ENCODE measurements at regions not wholly inside any gene's neighbourhood (a gene's known extent, or its start where the extent isn't known, plus 50 kb on each side); places are given as distances from the start of the nearest gene placed in this dataset.

DNA sequence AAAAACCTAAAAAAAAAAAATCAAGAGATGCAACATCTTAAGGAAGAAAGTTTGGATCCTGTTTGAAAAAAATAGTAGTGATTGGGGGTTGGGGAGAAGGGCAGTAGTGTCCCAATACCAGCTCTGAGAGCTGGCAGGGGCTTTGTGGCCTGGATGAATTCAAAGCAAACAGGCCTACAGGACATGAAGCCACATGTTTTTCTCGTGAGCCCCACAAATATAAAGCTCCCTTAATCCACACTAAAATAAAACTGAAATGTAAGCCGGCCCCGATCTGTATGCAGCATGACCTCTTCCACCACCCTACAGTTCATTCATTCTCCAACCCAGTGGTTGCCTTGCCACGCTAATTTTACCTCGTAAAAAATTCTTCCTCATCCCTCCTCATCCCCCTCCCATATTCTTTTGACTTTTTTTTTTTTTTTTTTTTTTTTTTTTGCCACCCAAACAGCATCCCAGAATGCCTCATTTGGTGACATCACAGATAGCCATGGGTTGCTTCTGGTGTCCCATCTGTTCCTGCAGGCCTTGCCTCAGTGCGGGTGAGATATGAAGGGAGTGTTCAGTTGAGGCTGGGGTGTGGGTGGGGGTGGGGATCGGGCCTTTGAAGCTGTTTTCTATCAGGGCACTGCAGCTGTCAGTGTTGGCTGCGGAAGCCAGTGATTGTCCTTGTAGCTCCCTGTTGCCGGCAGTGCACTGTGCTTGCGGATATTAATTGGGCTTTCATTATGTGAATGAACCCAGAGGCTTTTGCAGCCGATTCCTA lies 81.6 kb upstream of the NFIB start:
- TF ChIP-seq JUND (IDR thresholded peaks at IDR 0.05) = no peak
- TF ChIP-seq, protein P1, sequence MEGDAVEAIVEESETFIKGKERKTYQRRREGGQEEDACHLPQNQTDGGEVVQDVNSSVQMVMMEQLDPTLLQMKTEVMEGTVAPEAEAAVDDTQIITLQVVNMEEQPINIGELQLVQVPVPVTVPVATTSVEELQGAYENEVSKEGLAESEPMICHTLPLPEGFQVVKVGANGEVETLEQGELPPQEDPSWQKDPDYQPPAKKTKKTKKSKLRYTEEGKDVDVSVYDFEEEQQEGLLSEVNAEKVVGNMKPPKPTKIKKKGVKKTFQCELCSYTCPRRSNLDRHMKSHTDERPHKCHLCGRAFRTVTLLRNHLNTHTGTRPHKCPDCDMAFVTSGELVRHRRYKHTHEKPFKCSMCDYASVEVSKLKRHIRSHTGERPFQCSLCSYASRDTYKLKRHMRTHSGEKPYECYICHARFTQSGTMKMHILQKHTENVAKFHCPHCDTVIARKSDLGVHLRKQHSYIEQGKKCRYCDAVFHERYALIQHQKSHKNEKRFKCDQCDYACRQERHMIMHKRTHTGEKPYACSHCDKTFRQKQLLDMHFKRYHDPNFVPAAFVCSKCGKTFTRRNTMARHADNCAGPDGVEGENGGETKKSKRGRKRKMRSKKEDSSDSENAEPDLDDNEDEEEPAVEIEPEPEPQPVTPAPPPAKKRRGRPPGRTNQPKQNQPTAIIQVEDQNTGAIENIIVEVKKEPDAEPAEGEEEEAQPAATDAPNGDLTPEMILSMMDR (IDR thresholded peaks at IDR 0.05 in 2 of 3, conservative IDR thresholded peaks at IDR 0.05 in 1 of 3; ENCODE audit: borderline replicate concordance in 1 of 3, insufficient read depth in 1 of 3, low read depth in 2 of 3, low read length in 2 of 3) = no peak
- no peak for TF ChIP-seq ZNF274 (IDR thresholded peaks at IDR 0.05; ENCODE audit: low read depth, low read length)
- TF ChIP-seq, protein P2, sequence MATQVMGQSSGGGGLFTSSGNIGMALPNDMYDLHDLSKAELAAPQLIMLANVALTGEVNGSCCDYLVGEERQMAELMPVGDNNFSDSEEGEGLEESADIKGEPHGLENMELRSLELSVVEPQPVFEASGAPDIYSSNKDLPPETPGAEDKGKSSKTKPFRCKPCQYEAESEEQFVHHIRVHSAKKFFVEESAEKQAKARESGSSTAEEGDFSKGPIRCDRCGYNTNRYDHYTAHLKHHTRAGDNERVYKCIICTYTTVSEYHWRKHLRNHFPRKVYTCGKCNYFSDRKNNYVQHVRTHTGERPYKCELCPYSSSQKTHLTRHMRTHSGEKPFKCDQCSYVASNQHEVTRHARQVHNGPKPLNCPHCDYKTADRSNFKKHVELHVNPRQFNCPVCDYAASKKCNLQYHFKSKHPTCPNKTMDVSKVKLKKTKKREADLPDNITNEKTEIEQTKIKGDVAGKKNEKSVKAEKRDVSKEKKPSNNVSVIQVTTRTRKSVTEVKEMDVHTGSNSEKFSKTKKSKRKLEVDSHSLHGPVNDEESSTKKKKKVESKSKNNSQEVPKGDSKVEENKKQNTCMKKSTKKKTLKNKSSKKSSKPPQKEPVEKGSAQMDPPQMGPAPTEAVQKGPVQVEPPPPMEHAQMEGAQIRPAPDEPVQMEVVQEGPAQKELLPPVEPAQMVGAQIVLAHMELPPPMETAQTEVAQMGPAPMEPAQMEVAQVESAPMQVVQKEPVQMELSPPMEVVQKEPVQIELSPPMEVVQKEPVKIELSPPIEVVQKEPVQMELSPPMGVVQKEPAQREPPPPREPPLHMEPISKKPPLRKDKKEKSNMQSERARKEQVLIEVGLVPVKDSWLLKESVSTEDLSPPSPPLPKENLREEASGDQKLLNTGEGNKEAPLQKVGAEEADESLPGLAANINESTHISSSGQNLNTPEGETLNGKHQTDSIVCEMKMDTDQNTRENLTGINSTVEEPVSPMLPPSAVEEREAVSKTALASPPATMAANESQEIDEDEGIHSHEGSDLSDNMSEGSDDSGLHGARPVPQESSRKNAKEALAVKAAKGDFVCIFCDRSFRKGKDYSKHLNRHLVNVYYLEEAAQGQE (IDR thresholded peaks at IDR 0.05; ENCODE audit: low read depth) = no peak
- TF ChIP-seq EZH2 (IDR thresholded peaks at IDR 0.05) = no peak
- no peak for TF ChIP-seq POLR2A (IDR thresholded peaks at IDR 0.05; ENCODE audit: borderline replicate concordance, extremely low read depth, insufficient read depth, insufficient read length)

Measured in HCT116 (cell line).